ENCODE measurements at regions not wholly inside any gene's neighbourhood (a gene's known extent, or its start where the extent isn't known, plus 50 kb on each side); places are given as distances from the start of the nearest gene placed in this dataset.
A peak's percentile ranks its signal among the peaks of the same experiment; 100 is the strongest.

GRCh38 chr15:31975830-31976229 is 54.5 kb upstream of the CHRNA7 start:
- no peak overlapping the region for H3K4me3 ChIP-seq (replicated peaks; ENCODE audit: low read depth, low read length)
- DNase-seq (ENCODE audit: extremely low read depth, low read depth): no peak
- TF ChIP-seq, protein P1, sequence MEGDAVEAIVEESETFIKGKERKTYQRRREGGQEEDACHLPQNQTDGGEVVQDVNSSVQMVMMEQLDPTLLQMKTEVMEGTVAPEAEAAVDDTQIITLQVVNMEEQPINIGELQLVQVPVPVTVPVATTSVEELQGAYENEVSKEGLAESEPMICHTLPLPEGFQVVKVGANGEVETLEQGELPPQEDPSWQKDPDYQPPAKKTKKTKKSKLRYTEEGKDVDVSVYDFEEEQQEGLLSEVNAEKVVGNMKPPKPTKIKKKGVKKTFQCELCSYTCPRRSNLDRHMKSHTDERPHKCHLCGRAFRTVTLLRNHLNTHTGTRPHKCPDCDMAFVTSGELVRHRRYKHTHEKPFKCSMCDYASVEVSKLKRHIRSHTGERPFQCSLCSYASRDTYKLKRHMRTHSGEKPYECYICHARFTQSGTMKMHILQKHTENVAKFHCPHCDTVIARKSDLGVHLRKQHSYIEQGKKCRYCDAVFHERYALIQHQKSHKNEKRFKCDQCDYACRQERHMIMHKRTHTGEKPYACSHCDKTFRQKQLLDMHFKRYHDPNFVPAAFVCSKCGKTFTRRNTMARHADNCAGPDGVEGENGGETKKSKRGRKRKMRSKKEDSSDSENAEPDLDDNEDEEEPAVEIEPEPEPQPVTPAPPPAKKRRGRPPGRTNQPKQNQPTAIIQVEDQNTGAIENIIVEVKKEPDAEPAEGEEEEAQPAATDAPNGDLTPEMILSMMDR (IDR thresholded peaks at IDR 0.05; ENCODE audit: low read depth, low read length, missing control alignments): no peak

DNA sequence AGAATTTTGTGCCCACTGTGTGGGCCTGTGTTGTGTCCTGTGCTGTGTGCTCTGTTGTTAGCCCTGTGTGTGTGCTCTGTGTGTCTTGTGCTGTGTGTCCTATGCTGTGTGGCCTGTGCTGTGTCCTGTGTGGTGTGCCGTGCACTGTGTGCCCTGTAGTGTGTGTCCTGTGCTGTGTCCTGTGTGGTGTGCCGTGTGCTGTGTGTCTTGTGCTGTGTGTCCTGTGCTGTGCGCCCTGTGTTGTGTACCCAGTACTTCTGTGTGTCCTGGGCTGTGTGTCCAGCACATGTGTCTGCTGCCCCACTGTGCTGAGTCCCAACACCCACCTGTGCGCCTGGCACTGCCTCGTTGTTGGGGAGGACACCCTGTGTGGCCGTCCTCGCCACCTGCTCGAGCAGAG is 53.2 kb upstream of the CHRNA7 start:
- TF ChIP-seq, protein P1 (IDR thresholded peaks at IDR 0.05; ENCODE audit: low read depth, low read length, missing control alignments): no peak
- no peak overlapping the region for H3K4me3 ChIP-seq (replicated peaks; ENCODE audit: low read depth, low read length)
- no peak for DNase-seq (ENCODE audit: extremely low read depth, low read depth)

DNA sequence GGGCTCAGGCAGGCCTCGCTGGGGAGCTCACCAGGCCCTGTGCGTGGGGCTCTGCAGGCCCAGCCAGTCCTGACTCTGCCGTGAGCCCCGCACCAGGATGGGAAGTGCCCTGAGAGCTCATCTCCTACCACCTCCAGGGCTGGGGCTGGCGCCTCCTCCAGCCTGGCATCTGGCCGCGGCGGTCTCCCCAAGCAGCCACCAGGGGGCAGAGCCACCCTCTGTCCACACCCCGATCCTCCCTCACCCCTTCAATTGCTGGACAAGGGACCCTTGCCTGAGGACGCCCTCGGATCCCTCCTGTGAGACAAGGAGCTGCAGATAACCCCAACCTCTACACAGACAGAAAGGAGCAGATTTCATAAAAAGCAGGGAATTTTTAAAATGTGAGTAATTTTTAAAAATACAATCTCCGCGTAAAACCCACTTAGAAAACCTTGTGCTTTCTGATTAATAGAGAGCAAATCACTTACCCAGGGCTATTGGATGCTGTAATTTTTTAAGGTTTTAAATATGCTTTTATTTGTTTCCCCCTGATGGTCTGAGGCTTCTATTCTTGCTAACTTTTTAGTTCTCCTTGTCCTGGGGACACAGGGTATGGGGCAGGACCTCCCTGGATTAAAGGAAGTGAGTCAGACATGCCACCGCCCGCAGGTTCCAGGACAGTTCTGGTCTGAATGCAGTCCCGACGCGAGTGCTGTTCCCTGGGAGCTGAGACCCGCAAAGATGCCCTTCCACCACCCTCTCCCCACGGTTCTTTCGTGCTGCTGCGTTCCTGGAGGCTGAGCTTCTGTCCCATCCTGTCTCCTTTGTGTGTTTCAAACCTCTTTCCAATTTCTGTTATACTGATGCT is 52.3 kb upstream of the CHRNA7 start:
- TF ChIP-seq, protein P1 (IDR thresholded peaks at IDR 0.05; ENCODE audit: low read depth, low read length, missing control alignments): peak; percentile 80
- DNase-seq (ENCODE audit: extremely low read depth, low read depth): no peak
- H3K4me3 ChIP-seq (replicated peaks; ENCODE audit: low read depth, low read length): no peak overlapping the region
